H9 (cell line): ENCODE measurements at regions not wholly inside any gene's neighbourhood (a gene's known extent, or its start where the extent isn't known, plus 50 kb on each side); places are given as distances from the start of the nearest gene placed in this dataset.

Experiments
- DNase-seq: peaks from one replicate; pipeline ENCODE4 v3.0.0-alpha.2; 2017
- H2AFZ ChIP-seq: one replicate; pipeline ENCODE4 v1.6.1; 2013; ENCODE audit warnings: mild to moderate bottlenecking, low read length, control low read depth, moderate library complexity
- H2AK5ac ChIP-seq: 2 replicates; pipeline ENCODE4 v1.6.1; 2013; ENCODE audit warnings: low read length, control low read depth, mixed read lengths; ENCODE audit not compliant: insufficient read length
- H2BK120ac ChIP-seq: one replicate; pipeline ENCODE4 v1.6.1; 2013; ENCODE audit warnings: low read depth, mild to moderate bottlenecking, low read length, control low read depth, inconsistent platforms; ENCODE audit not compliant: poor library complexity, severe bottlenecking
- H2BK12ac ChIP-seq: 2 replicates; pipeline ENCODE4 v1.6.1; 2013; ENCODE audit warnings: low read length, control low read depth, mixed read lengths, low read depth; ENCODE audit not compliant: insufficient read length
- H2BK15ac ChIP-seq: 2 replicates; pipeline ENCODE4 v1.6.1; 2013; ENCODE audit warnings: low read depth, low read length, control low read depth
- H2BK20ac ChIP-seq: one replicate; pipeline ENCODE4 v1.6.1; 2013; ENCODE audit warnings: low read depth, mild to moderate bottlenecking, low read length, control low read depth, inconsistent platforms; ENCODE audit not compliant: poor library complexity, severe bottlenecking
- H2BK5ac ChIP-seq: 2 replicates; pipeline ENCODE4 v1.6.1; 2013; ENCODE audit warnings: low read length, control low read depth, mixed read lengths; ENCODE audit not compliant: insufficient read length
- H3K14ac ChIP-seq: 2 replicates; pipeline ENCODE4 v1.6.1; 2013; ENCODE audit warnings: low read length, control low read depth; ENCODE audit not compliant: insufficient read depth
- H3K18ac ChIP-seq: 2 replicates; pipeline ENCODE4 v1.6.1; 2013; ENCODE audit warnings: low read depth, mild to moderate bottlenecking, mixed read lengths, low read length, control low read depth; ENCODE audit not compliant: insufficient read length
- H3K23ac ChIP-seq: 2 replicates; pipeline ENCODE4 v1.6.1; 2013; ENCODE audit warnings: low read length, control low read depth, mixed read lengths, low read depth; ENCODE audit not compliant: insufficient read length
- H3K23me2 ChIP-seq: 2 replicates; pipeline ENCODE4 v1.6.1; 2013; ENCODE audit warnings: low read depth, mild to moderate bottlenecking, mixed read lengths, low read length, control low read depth; ENCODE audit not compliant: insufficient read length, poor library complexity, severe bottlenecking
- H3K27ac ChIP-seq: 2 replicates; pipeline ENCODE4 v1.5.1; 2013; ENCODE audit warnings: low read length, control low read depth, mixed read lengths, low read depth; ENCODE audit not compliant: insufficient read length
- H3K27me3 ChIP-seq: 2 replicates; pipeline ENCODE4 v1.6.1; 2013; ENCODE audit warnings: low read length, control low read depth, inconsistent platforms; ENCODE audit not compliant: insufficient read depth
- H3K4ac ChIP-seq: 2 replicates; pipeline ENCODE4 v1.6.1; 2013; ENCODE audit warnings: low read depth, mild to moderate bottlenecking, control low read depth, inconsistent platforms, low read length, moderate library complexity
- H3K4me1 ChIP-seq: 2 replicates; pipeline ENCODE4 v1.6.1; 2013; ENCODE audit warnings: low read length, control low read depth, inconsistent platforms; ENCODE audit not compliant: insufficient read depth
- H3K4me2 ChIP-seq: 2 replicates; pipeline ENCODE4 v1.6.1; 2013; ENCODE audit warnings: low read length, control low read depth, mixed read lengths; ENCODE audit not compliant: insufficient read length, insufficient read depth
- H3K56ac ChIP-seq: 2 replicates; pipeline ENCODE4 v1.6.1; 2013; ENCODE audit warnings: low read depth, mild to moderate bottlenecking, mixed read lengths, low read length, control low read depth; ENCODE audit not compliant: insufficient read length
- H3K79me1 ChIP-seq: 2 replicates; pipeline ENCODE4 v1.6.1; 2013; ENCODE audit warnings: low read depth, mild to moderate bottlenecking, moderate library complexity, low read length, control low read depth, inconsistent platforms; ENCODE audit not compliant: insufficient read depth, poor library complexity, severe bottlenecking
- H3K79me2 ChIP-seq: 2 replicates; pipeline ENCODE4 v1.6.1; 2013; ENCODE audit warnings: low read length, control low read depth, inconsistent platforms; ENCODE audit not compliant: insufficient read depth
- H3K9ac ChIP-seq: 2 replicates; pipeline ENCODE4 v1.6.1; 2013; ENCODE audit warnings: low read length, control low read depth, mixed read lengths; ENCODE audit not compliant: insufficient read length; ENCODE audit errors: extremely low read depth
- H3K9me3 ChIP-seq: one replicate; pipeline ENCODE4 v1.6.1; 2013; ENCODE audit warnings: low read depth, low read length, inconsistent platforms; ENCODE audit not compliant: control insufficient read depth
- H3T11ph ChIP-seq: one replicate; pipeline ENCODE4 v1.6.1; 2013; ENCODE audit warnings: mild to moderate bottlenecking, low read length, control low read depth, inconsistent platforms
- H4K20me1 ChIP-seq: one replicate; pipeline ENCODE4 v1.6.1; 2013; ENCODE audit not compliant: control insufficient read depth, insufficient read length, insufficient read depth
- H4K5ac ChIP-seq: 2 replicates; pipeline ENCODE4 v1.6.1; 2013; ENCODE audit warnings: low read depth, mild to moderate bottlenecking, mixed read lengths, low read length, control low read depth; ENCODE audit not compliant: insufficient read length
- H4K8ac ChIP-seq: replicated peaks from 2 replicates; pipeline ENCODE4 v1.6.1; 2013; ENCODE audit warnings: low read length, control low read depth, mixed read lengths, low read depth; ENCODE audit not compliant: insufficient read length
- H4K91ac ChIP-seq: 2 replicates; pipeline ENCODE4 v1.6.1; 2013; ENCODE audit warnings: low read depth, mild to moderate bottlenecking, moderate library complexity, mixed read lengths, low read length, control low read depth; ENCODE audit not compliant: insufficient read length
- H3K27ac Mint-ChIP-seq, 3 experiments: 2 replicates in 2 of 3; 3 replicates in 1 of 3; pipeline ENCODE4 v1.8.0; 2020 to 2021; ENCODE audit warnings: mixed read lengths in 3 of 3, mild to moderate bottlenecking in 1 of 3, moderate library complexity in 1 of 3
- H3K27me3 Mint-ChIP-seq: 2 replicates; pipeline ENCODE4 v1.8.0; 2021; ENCODE audit warnings: low read depth, mild to moderate bottlenecking, moderate library complexity, mixed read lengths
- H3K36me3 Mint-ChIP-seq, 3 experiments: 2 replicates in 2 of 3; 3 replicates in 1 of 3; pipeline ENCODE4 v1.8.0; 2020 to 2021; ENCODE audit warnings: low read depth in 3 of 3, mixed read lengths in 3 of 3; ENCODE audit not compliant: insufficient read depth in 1 of 3
- H3K4me1 Mint-ChIP-seq, 2 experiments: 2 replicates each; pipeline ENCODE4 v1.8.0; 2020; ENCODE audit warnings: mixed read lengths in 2 of 2
- H3K4me3 Mint-ChIP-seq, 2 experiments: 2 replicates in 1 of 2; 3 replicates in 1 of 2; pipeline ENCODE4 v1.8.0; 2020 to 2021; ENCODE audit warnings: mild to moderate bottlenecking in 2 of 2, mixed read lengths in 2 of 2, moderate library complexity in 1 of 2
- H3K9me3 Mint-ChIP-seq, 2 experiments: 2 replicates in 1 of 2; 3 replicates in 1 of 2; pipeline ENCODE4 v1.8.0; 2020; ENCODE audit warnings: mild to moderate bottlenecking in 2 of 2, mixed read lengths in 2 of 2, moderate library complexity in 1 of 2
- CTCF ChIP-seq: fragments of 200-600 bp; sonication (generic); conservative IDR thresholded peaks from 3 replicates; pipeline ENCODE4 v1.8.0; 2021; ENCODE audit warnings: antibody characterized with exemption, mild to moderate bottlenecking

GRCh38 chr4:79502081-79502480, 94.1 kb upstream of the GK2 start:
- Histone ChIP-seq H3K4me2 (no peak overlapping the region), H3K9me3 (no peaks in the 10 kb centered on the region), H3K56ac (no peak overlapping the region), H2AFZ (no peak overlapping the region), H3T11ph (no peak overlapping the region), H2BK15ac (no peak overlapping the region), H2BK12ac (no peak overlapping the region), H3K14ac (no peak overlapping the region), H4K20me1 (no peaks in the 10 kb centered on the region), H3K79me1 (no peaks in the 10 kb centered on the region), H4K8ac (no peak overlapping the region), H3K18ac (no peak overlapping the region), H3K4me1 (no peaks in the 10 kb centered on the region), H3K4ac (no peak overlapping the region), H3K23ac (no peak overlapping the region), H3K23me2 (no peaks in the 10 kb centered on the region), H3K9ac (no peak overlapping the region), H2BK5ac (no peak overlapping the region), H2AK5ac (no peak overlapping the region), H4K5ac (no peak overlapping the region), H3K27ac (no peak overlapping the region), H3K79me2 (no peaks in the 10 kb centered on the region), H4K91ac (no peak overlapping the region), H2BK120ac (no peak overlapping the region), H2BK20ac (no peak overlapping the region), H3K27me3 (no peaks in the 10 kb centered on the region)
- no peak overlapping the region for H3K4me3 Mint-ChIP-seq
- peaks cover 8 to 10% of the 10 kb centered on the region in 2 experiments for H3K4me1 Mint-ChIP-seq
- H3K27ac Mint-ChIP-seq, result no peak overlapping the region
- H3K36me3 Mint-ChIP-seq, result no peaks in the 10 kb centered on the region
- H3K27me3 Mint-ChIP-seq, result no peaks in the 10 kb centered on the region
- TF ChIP-seq CTCF, result no peak
- H3K9me3 Mint-ChIP-seq, result no peaks in the 10 kb centered on the region
- DNase-seq, result no peak
